CD4-positive, alpha-beta T cell (primary cell): ENCODE measurements at regions not wholly inside any gene's neighbourhood (a gene's known extent, or its start where the extent isn't known, plus 50 kb on each side); places are given as distances from the start of the nearest gene placed in this dataset.

ENCODE experiments used
- ATAC-seq: fragments of 200-7000 bp; cut with Tn5 transposase; one replicate; pipeline ENCODE4 v1.10.0; 2022; ENCODE audit warnings: mild to moderate bottlenecking; ENCODE audit not compliant: poor library complexity
- CTCF ChIA-PET: fragments of 350-600 bp; sonication (Branson Sonifier 250); formaldehyde crosslinking; loops from one replicate; lab custom pipeline; 2021; ENCODE audit warnings: antibody characterized with exemption, inconsistent platforms; lab: Charles Lee
- POLR2A ChIA-PET: fragments of 350-600 bp; sonication (Branson Sonifier 250); formaldehyde crosslinking; loops from one replicate; lab custom pipeline; 2021; ENCODE audit warnings: antibody characterized with exemption, inconsistent platforms; lab: Charles Lee
- DNase-seq, 14 experiments: peaks; one replicate each; pipeline ENCODE4 v3.0.0-alpha.2; 2013 to 2020; ENCODE audit warnings: mixed read lengths in 2 of 14
- H3K27ac ChIP-seq, 2 donors: one replicate each; pipeline versions ENCODE4 v1.5.1 to v1.7.0; 2013; ENCODE audit warnings: low read length in 2 of 2, low read depth in 1 of 2, mild to moderate bottlenecking in 1 of 2
- H3K27me3 ChIP-seq, 2 experiments: 1 replicate in 1 of 2; 2 replicates in 1 of 2; pipeline versions ENCODE4 v1.6.1 to v1.7.0; 2013; ENCODE audit warnings: low read length in 2 of 2, control low read depth in 1 of 2, mild to moderate bottlenecking in 1 of 2, moderate library complexity in 1 of 2; ENCODE audit not compliant: insufficient read depth in 2 of 2, control insufficient read depth in 1 of 2
- H3K36me3 ChIP-seq: one replicate; pipeline ENCODE4 v1.6.1; 2013; ENCODE audit warnings: low read length, control low read depth; ENCODE audit not compliant: insufficient read depth
- H3K4me1 ChIP-seq: one replicate; pipeline ENCODE4 v1.6.1; 2013; ENCODE audit warnings: low read length, control low read depth; ENCODE audit not compliant: insufficient read depth
- H3K4me3 ChIP-seq: one replicate; pipeline ENCODE4 v1.5.1; 2013; ENCODE audit warnings: mild to moderate bottlenecking, low read length, moderate library complexity
- H3K9me3 ChIP-seq, 2 experiments: 1 replicate in 1 of 2; 2 replicates in 1 of 2; pipeline versions ENCODE4 v1.6.1 to v1.7.0; 2013; ENCODE audit warnings: low read length in 2 of 2, mild to moderate bottlenecking in 2 of 2, control low read depth in 1 of 2, moderate library complexity in 1 of 2; ENCODE audit not compliant: control insufficient read depth in 1 of 2, insufficient read depth in 1 of 2
- H3K27ac Mint-ChIP-seq: one replicate; pipeline ENCODE4 v1.8.0; 2020; ENCODE audit warnings: mixed read lengths
- H3K27me3 Mint-ChIP-seq: one replicate; pipeline ENCODE4 v1.8.0; 2021; ENCODE audit warnings: mixed read lengths
- H3K36me3 Mint-ChIP-seq: one replicate; pipeline ENCODE4 v1.8.0; 2021; ENCODE audit warnings: low read depth, mixed read lengths
- H3K4me1 Mint-ChIP-seq: one replicate; pipeline ENCODE4 v1.8.0; 2021; ENCODE audit warnings: low read depth, mixed read lengths
- H3K4me3 Mint-ChIP-seq: one replicate; pipeline ENCODE4 v1.8.0; 2020; ENCODE audit warnings: mild to moderate bottlenecking, mixed read lengths
- H3K9me3 Mint-ChIP-seq: one replicate; pipeline ENCODE4 v1.8.0; 2020; ENCODE audit warnings: mixed read lengths
- CTCF ChIP-seq: fragments of 200-600 bp; IDR thresholded peaks from one replicate; pipeline ENCODE4 v1.8.0; 2022; ENCODE audit warnings: antibody characterized with exemption, mild to moderate bottlenecking
- intact Hi-C, 2 experiments: fragments of 100-400 bp; cut with DNase I in 1 of 2; cut with micrococcal nuclease in 1 of 2; formaldehyde crosslinking; loops; one replicate each; pipeline versions ENCODE4 v1.15.1 to v1.9.0; 2023 to 2025; cut with DNase I, micrococcal nuclease

DNA sequence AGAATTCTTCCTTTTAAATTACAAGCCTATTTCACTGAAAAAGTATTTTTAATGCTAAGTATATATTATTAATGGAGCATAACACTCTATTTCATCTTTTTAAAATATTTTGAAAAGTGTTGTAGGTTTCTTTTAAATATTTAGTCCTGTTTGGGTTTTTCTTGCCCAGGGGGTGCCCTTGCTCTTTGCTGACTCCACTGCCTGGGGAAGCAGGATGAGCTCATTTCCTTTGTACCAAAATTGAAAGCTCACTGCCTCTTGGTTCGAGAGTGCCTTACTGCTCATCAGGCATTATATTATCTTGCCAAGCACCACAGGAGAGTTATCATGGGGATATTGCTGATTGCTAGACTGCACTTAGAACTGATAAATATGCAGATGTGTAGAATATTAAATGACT, 819.2 kb downstream of the PCDH18 start:
- H3K27ac ChIP-seq, result no peak overlapping the region
- no peaks in the 10 kb centered on the region for H3K27me3 Mint-ChIP-seq
- H3K4me3 Mint-ChIP-seq, result no peak overlapping the region

DNA sequence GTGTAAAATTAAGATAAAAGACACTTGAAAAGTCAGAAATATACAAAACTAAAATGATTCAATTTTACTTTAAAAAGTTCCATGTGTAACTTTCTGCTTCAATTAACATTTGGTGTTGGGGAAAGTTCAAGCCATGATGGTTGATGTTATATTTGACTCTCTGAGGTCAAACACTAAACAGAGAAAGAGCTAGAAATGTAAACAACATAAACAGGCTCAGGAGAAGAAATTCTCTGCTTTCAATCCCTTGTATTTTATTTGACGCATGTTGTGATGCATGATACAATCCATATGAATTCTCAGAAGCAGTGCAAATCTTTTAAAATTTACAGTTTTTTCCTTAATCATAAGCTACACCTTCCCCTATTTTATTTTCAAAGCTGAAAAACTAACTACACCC, 822.4 kb downstream of the PCDH18 start:
- H3K27me3 ChIP-seq, result no peaks in the 10 kb centered on the region
- intact Hi-C loops, result no loop called here
- Mint-ChIP-seq H3K4me1 (no peaks in the 10 kb centered on the region), H3K4me3 (no peak overlapping the region), H3K9me3 (peaks cover 2% of the 10 kb centered on the region), H3K27ac (no peak overlapping the region), H3K36me3 (no peaks in the 10 kb centered on the region), H3K27me3 (no peaks in the 10 kb centered on the region)
- POLR2A ChIA-PET, result no interaction called here
- H3K4me3 ChIP-seq, result no peak overlapping the region
- H3K9me3 ChIP-seq, result peaks cover 0 to 1% of the 10 kb centered on the region in 2 experiments
- ATAC-seq, result no peak
- no peak for DNase-seq
- H3K36me3 ChIP-seq, result no peaks in the 10 kb centered on the region
- CTCF ChIA-PET, result no interaction called here
- no peak overlapping the region for H3K27ac ChIP-seq
- no peaks in the 10 kb centered on the region for H3K4me1 ChIP-seq
- TF ChIP-seq CTCF, result no peak

More for the DNA sequence above, 819.2 kb downstream of the PCDH18 start:
- no peaks in the 10 kb centered on the region for H3K27me3 ChIP-seq
- Mint-ChIP-seq H3K9me3 (peaks cover 2% of the 10 kb centered on the region), H3K27ac (no peak overlapping the region), H3K4me1 (no peaks in the 10 kb centered on the region), H3K36me3 (no peaks in the 10 kb centered on the region)
- H3K36me3 ChIP-seq, result no peaks in the 10 kb centered on the region
- no peak for TF ChIP-seq CTCF
- ChIA-PET POLR2A (interaction anchor here (0.6 kb wide), 1 partner anchor 333 kb away, joined by 3 read pairs; no protein-coding TSS in a partner anchor), CTCF (no interaction called here)
- DNase-seq, result no peak
- ATAC-seq, result no peak
- intact Hi-C loops, result no loop called here
- no peaks in the 10 kb centered on the region for H3K4me1 ChIP-seq
- H3K4me3 ChIP-seq, result no peak overlapping the region
- H3K9me3 ChIP-seq, result peaks cover 0 to 14% of the 10 kb centered on the region in 2 experiments

DNA sequence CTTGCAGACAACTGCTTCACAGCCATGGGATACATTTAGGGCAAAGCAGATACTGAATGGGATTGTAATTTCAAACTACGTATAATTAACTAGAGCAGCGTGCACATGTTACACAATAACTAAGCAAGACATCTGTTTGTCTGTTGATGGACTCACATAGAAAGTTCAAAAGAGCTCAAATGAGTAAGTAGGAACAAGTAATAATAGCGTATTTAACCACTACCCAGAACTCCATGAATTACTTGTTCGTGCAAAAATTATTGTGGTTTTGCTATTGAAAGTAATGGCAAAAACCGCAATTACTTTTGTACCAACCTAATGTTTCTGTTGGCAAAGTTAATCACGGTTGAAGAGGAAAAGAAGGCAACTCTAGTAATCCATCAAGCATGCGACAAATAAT, 825.4 kb downstream of the PCDH18 start:
- no peak for DNase-seq
- no peaks in the 10 kb centered on the region for H3K4me1 ChIP-seq
- Mint-ChIP-seq H3K4me3 (no peak overlapping the region), H3K36me3 (no peaks in the 10 kb centered on the region), H3K4me1 (no peaks in the 10 kb centered on the region), H3K27ac (no peak overlapping the region), H3K9me3 (peaks cover 2% of the 10 kb centered on the region), H3K27me3 (no peaks in the 10 kb centered on the region)
- H3K9me3 ChIP-seq, result no peaks in the 10 kb centered on the region
- ChIA-PET POLR2A (no interaction called here), CTCF (no interaction called here)
- no peak for ATAC-seq
- intact Hi-C loops, result no loop called here
- H3K4me3 ChIP-seq, result no peak overlapping the region
- H3K27me3 ChIP-seq, result no peaks in the 10 kb centered on the region
- no peak overlapping the region for H3K27ac ChIP-seq
- no peaks in the 10 kb centered on the region for H3K36me3 ChIP-seq
- no peak for TF ChIP-seq CTCF
